ENCODE measurements at regions not wholly inside any gene's neighbourhood (a gene's known extent, or its start where the extent isn't known, plus 50 kb on each side); places are given as distances from the start of the nearest gene placed in this dataset.

DNA sequence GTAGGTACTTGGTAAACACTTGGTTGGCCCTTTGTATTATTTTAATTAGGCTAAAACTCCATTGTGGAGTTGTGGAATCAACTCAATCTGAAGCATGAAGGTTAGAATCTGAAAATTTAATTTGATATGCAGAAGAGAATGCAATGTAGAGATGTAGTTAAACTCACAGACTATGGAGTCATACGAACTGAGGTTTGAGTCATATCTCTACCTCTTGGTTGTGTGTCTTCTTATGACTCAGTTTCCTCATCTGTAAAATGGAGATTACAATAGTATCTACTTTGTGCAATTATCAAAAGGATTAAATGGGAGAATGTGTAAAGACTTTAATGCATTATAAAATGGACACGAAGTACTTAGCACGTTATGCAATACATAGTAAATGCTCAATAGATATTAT is 146.0 kb upstream of the IFNG-AS1 start (continued):
- no peak for TF ChIP-seq SRF (IDR thresholded peaks at IDR 0.05; ENCODE audit: low read depth, low read length)
- no peak for TF ChIP-seq POU5F1 (IDR thresholded peaks at IDR 0.05; ENCODE audit: low read depth, low read length)
- no peak for TF ChIP-seq YY1 (IDR thresholded peaks at IDR 0.05; ENCODE audit: low read depth, low read length)

Data from H1 (cell line).